Heart right ventricle (tissue), 16 donors: ENCODE measurements at regions not wholly inside any gene's neighbourhood (a gene's known extent, or its start where the extent isn't known, plus 50 kb on each side); places are given as distances from the start of the nearest gene placed in this dataset.

Source experiments
- ATAC-seq, 8 donors: fragments of 200-7000 bp; cut with Tn5 transposase; one replicate each; pipeline ENCODE4 v1.9.1; 2020; ENCODE audit warnings: mild to moderate bottlenecking in 8 of 8, moderate library complexity in 8 of 8, moderate number of reproducible peaks in 1 of 8
- DNase-seq, 2 donors: peaks; one replicate each; pipeline ENCODE4 v3.0.0-alpha.2; 2020
- H3K27ac ChIP-seq, 10 donors: fragments of 200-600 bp; sonication (generic) in 2 of 10; one replicate each; pipeline versions ENCODE4 v1.5.0 to v1.8.0; 2020 to 2022; ENCODE audit warnings: mild to moderate bottlenecking in 3 of 10
- H3K27me3 ChIP-seq, 7 donors: fragments of 200-600 bp; one replicate each; pipeline ENCODE4 v1.8.0; 2021 to 2022; ENCODE audit warnings: mild to moderate bottlenecking in 2 of 7
- H3K36me3 ChIP-seq, 9 donors: fragments of 200-600 bp; sonication (generic) in 1 of 9; one replicate each; pipeline versions ENCODE4 v1.5.0 to v1.8.0; 2020 to 2022; ENCODE audit warnings: mild to moderate bottlenecking in 2 of 9
- H3K4me1 ChIP-seq, 9 donors: fragments of 200-600 bp; sonication (generic) in 1 of 9; one replicate each; pipeline versions ENCODE4 v1.5.0 to v1.8.0; 2020 to 2022; ENCODE audit warnings: mild to moderate bottlenecking in 4 of 9
- H3K4me3 ChIP-seq, 10 donors: fragments of 200-600 bp; sonication (generic) in 2 of 10; one replicate each; pipeline versions ENCODE4 v1.5.0 to v1.8.0; 2020 to 2022; ENCODE audit warnings: mild to moderate bottlenecking in 7 of 10, moderate library complexity in 2 of 10
- H3K9me3 ChIP-seq, 11 donors: fragments of 200-600 bp in 10 of 11; sonication (generic) in 2 of 11; one replicate each; pipeline versions ENCODE4 v1.5.0 to v1.8.0; 2013 to 2022; ENCODE audit warnings: mild to moderate bottlenecking in 2 of 11, control low read depth in 1 of 11, moderate library complexity in 1 of 11
- CTCF ChIP-seq, 9 donors: fragments of 200-600 bp; sonication (generic) in 2 of 9; IDR thresholded peaks; one replicate each; pipeline versions ENCODE4 v1.5.0 to v1.8.0; 2021 to 2022; ENCODE audit warnings: antibody characterized with exemption in 9 of 9, mild to moderate bottlenecking in 5 of 9, moderate library complexity in 1 of 9
- WGBS, 2 donors: extraction: QIAGEN DNeasy Blood & Tissue Kit; methylation state at CpG; one replicate each; pipeline ENCODE4 v1.1.7; 2013; ENCODE audit warnings: inconsistent platforms in 1 of 2; 5-methylcytosine and 5-hydroxymethylcytosine counted together
- intact Hi-C, 10 donors: fragments of 100-400 bp; cut with DNase I; formaldehyde crosslinking; loops; one replicate each; pipeline versions ENCODE4 v1.11.1 to v1.14.2; 2022
- donor health status: Arrhythmogenic right ventricular cardiomyopathy.
- donor health status: ischemic (EF 13 %, LVEDD 7.1; RV severe dilation, severe dysfunction).
- donor health status: healthy with polysubstance abuse.
- donor health status: DM: no; HTN: yes; CAD: no.
- donor health status: DM: no; HTN: no; CAD: no.
- donor health status: ischemic (EF 25% LVEDD 6.9; RV normal size, moderate dysfunction).
- donor health status: ischemic (EF 25% LVEDD 5.7; RV mildly dilated, moderate dysfunction).
- donor health status: healthy.
- donor health status: DM: yes; HTN: yes; CAD: no.
- donor health status: Ischemic cardiomyopathy.
- donor health status: ischemic (EF 35%, LVEDD 5.7; RV mildly dilated, moderate dysfunction).
- donor health status: nonischemic (EF 11% LVEDD 7.7; RV severe dilation, severe dysfunction).
- donor health status: DM: yes; HTN: yes; CAD: no.
- donor health status: PGD.
- donor health status: ischemic (EF 29% LVEDD 5.4; RV normal size, mild dysfunction).
- donor health status: nonischemic (EF 23%, LVEDD 6.1; RV moderate dilation, normal function).

DNA sequence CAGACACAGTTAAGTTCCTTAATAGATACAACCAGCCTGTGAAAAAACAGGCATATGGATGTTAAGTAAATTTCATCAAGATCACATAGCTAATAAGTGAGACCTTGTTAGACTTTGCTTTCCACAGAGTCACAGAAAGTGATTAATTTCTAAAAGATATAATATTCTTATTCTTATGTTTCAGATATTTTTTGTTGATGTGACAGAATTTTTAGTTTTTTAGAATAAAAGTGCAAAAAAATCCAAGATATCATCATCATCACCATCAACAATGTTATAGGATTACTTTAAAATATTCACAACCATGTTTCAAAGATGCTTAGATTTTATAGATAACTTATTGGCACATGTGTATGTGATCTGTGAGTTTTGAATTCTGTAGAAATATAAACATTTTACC is 132.3 kb upstream of the ITGA4 start:
- Histone ChIP-seq H3K9me3 (peaks cover 0 to 15% (median 0%) of the 10 kb centered on the region in 11 donors), H3K27ac (no peak overlapping the region), H3K4me3 (no peak overlapping the region), H3K36me3 (no peaks in the 10 kb centered on the region), H3K27me3 (no peaks in the 10 kb centered on the region), H3K4me1 (no peaks in the 10 kb centered on the region)
- intact Hi-C loops, result no loop called here
- no peak for TF ChIP-seq CTCF (IDR thresholded peaks at IDR 0.05)
- ATAC-seq, result no peak
- DNase-seq, result no peak

DNA sequence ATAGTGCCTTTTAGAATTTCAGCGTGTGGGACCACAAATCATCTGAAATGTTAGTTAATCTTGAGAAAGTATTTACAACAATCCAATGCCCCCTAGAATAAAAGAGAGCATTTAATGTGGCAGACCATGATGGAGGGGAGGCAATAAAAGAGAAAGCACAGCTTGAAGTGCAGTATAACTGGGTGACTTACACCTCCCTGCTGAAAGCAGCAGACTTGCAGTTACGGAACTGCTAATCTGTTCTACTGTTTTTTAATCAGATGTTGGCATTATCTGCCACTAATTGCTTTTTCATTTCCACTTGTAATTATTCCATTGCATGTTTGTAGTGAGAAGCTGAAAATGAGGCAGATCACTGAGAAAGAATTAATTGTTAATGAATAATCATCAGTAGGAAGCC is 130.5 kb upstream of the ITGA4 start:
- H3K4me3 ChIP-seq, result no peak overlapping the region
- 70 to 80% methylated on average over 2 of the region's 2 CpGs for WGBS, 2 donors
- peaks cover 0 to 17% (median 0%) of the 10 kb centered on the region in 11 donors for H3K9me3 ChIP-seq
- H3K4me1 ChIP-seq, result no peaks in the 10 kb centered on the region
- no peak overlapping the region for H3K27ac ChIP-seq
- no peak for TF ChIP-seq CTCF (IDR thresholded peaks at IDR 0.05)
- DNase-seq, result no peak
- intact Hi-C loops, result no loop called here
- no peak for ATAC-seq
- H3K36me3 ChIP-seq, result no peaks in the 10 kb centered on the region
- H3K27me3 ChIP-seq, result no peaks in the 10 kb centered on the region

DNA sequence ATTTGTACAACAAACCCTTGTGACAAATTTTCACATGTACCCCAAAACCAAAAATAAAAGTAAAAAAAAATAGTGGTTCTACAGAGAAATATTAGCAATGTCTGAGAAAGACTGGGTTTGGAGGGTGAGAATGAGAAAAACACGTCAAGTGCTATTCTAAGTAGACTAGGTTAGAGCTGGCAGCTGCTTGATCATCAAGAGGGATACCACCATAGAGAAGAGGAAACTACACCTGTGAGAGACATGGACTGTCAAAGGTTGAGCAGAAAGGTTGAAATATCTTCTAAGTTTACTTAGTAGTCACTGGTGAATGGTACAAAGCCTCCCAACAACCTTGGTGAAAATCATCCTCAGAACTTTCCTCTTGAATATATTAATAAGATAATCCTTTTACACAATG is 126.9 kb upstream of the ITGA4 start:
- no peak for DNase-seq
- Histone ChIP-seq H3K9me3 (peaks cover 0 to 17% (median 0%) of the 10 kb centered on the region in 11 donors), H3K27ac (no peak overlapping the region), H3K4me1 (no peaks in the 10 kb centered on the region), H3K36me3 (no peaks in the 10 kb centered on the region), H3K4me3 (no peak overlapping the region), H3K27me3 (no peaks in the 10 kb centered on the region)
- intact Hi-C loops, result no loop called here
- no peak for TF ChIP-seq CTCF (IDR thresholded peaks at IDR 0.05)
- WGBS, 2 donors, result 88 to 100% methylated on average over 1 of the region's 1 CpG
- no peak for ATAC-seq

GRCh38 chr2:181332044-181332605 is 125.1 kb upstream of the ITGA4 start:
- ATAC-seq (no peak), DNase-seq (no peak)
- Histone ChIP-seq H3K27ac (no peak overlapping the region), H3K4me3 (no peak overlapping the region), H3K9me3 (peaks cover 0 to 17% (median 0%) of the 10 kb centered on the region in 11 donors), H3K27me3 (no peaks in the 10 kb centered on the region), H3K36me3 (no peaks in the 10 kb centered on the region), H3K4me1 (no peaks in the 10 kb centered on the region)
- 70 to 79% methylated on average over 3 of the region's 3 CpGs for WGBS, 2 donors
- no peak for TF ChIP-seq CTCF (IDR thresholded peaks at IDR 0.05)
- intact Hi-C loops, result no loop called here
